ENCODE measurements at regions not wholly inside any gene's neighbourhood (a gene's known extent, or its start where the extent isn't known, plus 50 kb on each side); places are given as distances from the start of the nearest gene placed in this dataset.
A peak's percentile ranks its signal among the peaks of the same experiment; 100 is the strongest.

GRCh38 chrX:43328358-43328946 lies 327.6 kb upstream of the MAOA start:
- Histone ChIP-seq H3K4me1 (ENCODE audit: control insufficient read depth in 2 of 2, insufficient read depth in 2 of 2, low read length in 2 of 2) (no peaks in the 10 kb centered on the region), H3K36me3 (ENCODE audit: control insufficient read depth in 2 of 2, insufficient read depth in 2 of 2, low read length in 1 of 2) (no peaks in the 10 kb centered on the region), H3K27ac (ENCODE audit: low read depth in 1 of 2, low read length in 1 of 2) (no peak overlapping the region), H3K27me3 (ENCODE audit: control insufficient read depth in 2 of 2, insufficient read depth in 1 of 2, low read length in 1 of 2) (no peaks in the 10 kb centered on the region), H3K9me3 (ENCODE audit: control insufficient read depth in 2 of 2, insufficient read depth in 1 of 2, low read length in 1 of 2) (peaks cover 0 to 16% of the 10 kb centered on the region in 2 donors), H3K4me3 (ENCODE audit: low read length in 2 of 2) (no peak overlapping the region)
- WGBS = 97% methylated on average over 9 of the region's 9 CpGs
- no peak for DNase-seq (ENCODE audit: low read depth in 6 of 9, low spot score in 9 of 9)

GRCh38 chrX:43333543-43333942 lies 322.6 kb upstream of the MAOA start:
- peak in 2 of 9 donors; percentile 16 to 40 for DNase-seq (ENCODE audit: low read depth in 6 of 9, low spot score in 9 of 9)
- no peaks in the 10 kb centered on the region for H3K27me3 ChIP-seq (ENCODE audit: control insufficient read depth in 2 of 2, insufficient read depth in 1 of 2, low read length in 1 of 2)
- no peak overlapping the region for H3K27ac ChIP-seq (ENCODE audit: low read depth in 1 of 2, low read length in 1 of 2)
- WGBS = 100% methylated on average over 1 of the region's 1 CpG
- no peaks in the 10 kb centered on the region for H3K36me3 ChIP-seq (ENCODE audit: control insufficient read depth in 2 of 2, insufficient read depth in 2 of 2, low read length in 1 of 2)
- no peaks in the 10 kb centered on the region for H3K9me3 ChIP-seq (ENCODE audit: control insufficient read depth in 2 of 2, insufficient read depth in 1 of 2, low read length in 1 of 2)
- H3K4me3 ChIP-seq (ENCODE audit: low read length in 2 of 2) = no peak overlapping the region
- no peaks in the 10 kb centered on the region for H3K4me1 ChIP-seq (ENCODE audit: control insufficient read depth in 2 of 2, insufficient read depth in 2 of 2, low read length in 2 of 2)

DNA sequence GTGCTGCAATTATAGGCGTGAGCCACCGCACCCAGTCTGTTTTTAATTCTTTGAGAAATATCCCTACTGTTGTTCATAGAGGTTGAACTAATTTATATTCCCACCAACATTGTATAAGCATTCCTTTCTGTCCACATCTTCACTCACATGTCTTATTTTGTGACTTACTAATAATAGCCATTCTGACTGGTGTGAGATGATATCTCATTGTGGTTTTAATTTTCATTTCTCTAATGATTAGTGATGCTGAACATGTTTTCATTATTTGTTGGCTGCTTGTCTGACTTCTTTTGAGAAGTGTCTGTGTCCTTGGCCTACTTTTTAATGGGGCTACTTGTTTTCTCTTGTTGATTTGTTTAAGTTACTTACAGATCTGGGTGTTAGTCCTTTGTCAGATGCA lies 310.9 kb upstream of the MAOA start:
- Histone ChIP-seq H3K4me3 (ENCODE audit: low read length in 2 of 2) (no peak overlapping the region), H3K9me3 (ENCODE audit: control insufficient read depth in 2 of 2, insufficient read depth in 1 of 2, low read length in 1 of 2) (no peaks in the 10 kb centered on the region), H3K36me3 (ENCODE audit: control insufficient read depth in 2 of 2, insufficient read depth in 2 of 2, low read length in 1 of 2) (no peaks in the 10 kb centered on the region), H3K27ac (ENCODE audit: low read depth in 1 of 2, low read length in 1 of 2) (no peak overlapping the region), H3K27me3 (ENCODE audit: control insufficient read depth in 2 of 2, insufficient read depth in 1 of 2, low read length in 1 of 2) (no peaks in the 10 kb centered on the region), H3K4me1 (ENCODE audit: control insufficient read depth in 2 of 2, insufficient read depth in 2 of 2, low read length in 2 of 2) (no peaks in the 10 kb centered on the region)
- no peak for DNase-seq (ENCODE audit: low read depth in 6 of 9, low spot score in 9 of 9)
- WGBS = 97% methylated on average over 2 of the region's 2 CpGs

- DNase-seq (ENCODE audit: low read depth in 6 of 9, low spot score in 9 of 9) = peak; percentile 18 to 70 (median 27)
- no peak overlapping the region for H3K4me3 ChIP-seq (ENCODE audit: low read length in 2 of 2)
- 30% methylated on average over 1 of the region's 1 CpG for WGBS
- H3K27ac ChIP-seq (ENCODE audit: low read depth in 1 of 2, low read length in 1 of 2) = no peak overlapping the region
- H3K4me1 ChIP-seq (ENCODE audit: control insufficient read depth in 2 of 2, insufficient read depth in 2 of 2, low read length in 2 of 2) = no peaks in the 10 kb centered on the region
- H3K9me3 ChIP-seq (ENCODE audit: control insufficient read depth in 2 of 2, insufficient read depth in 1 of 2, low read length in 1 of 2) = no peaks in the 10 kb centered on the region
- no peaks in the 10 kb centered on the region for H3K36me3 ChIP-seq (ENCODE audit: control insufficient read depth in 2 of 2, insufficient read depth in 2 of 2, low read length in 1 of 2)
- H3K27me3 ChIP-seq (ENCODE audit: control insufficient read depth in 2 of 2, insufficient read depth in 1 of 2, low read length in 1 of 2) = peaks cover 0 to 2% of the 10 kb centered on the region in 2 donors
These were observed 306.7 kb upstream of the MAOA start for GRCh38 chrX:43349363-43349762.

- DNase-seq (ENCODE audit: low read depth in 6 of 9, low spot score in 9 of 9) = no peak
- Histone ChIP-seq H3K27me3 (ENCODE audit: control insufficient read depth in 2 of 2, insufficient read depth in 1 of 2, low read length in 1 of 2) (peaks cover 0 to 2% of the 10 kb centered on the region in 2 donors), H3K9me3 (ENCODE audit: control insufficient read depth in 2 of 2, insufficient read depth in 1 of 2, low read length in 1 of 2) (no peaks in the 10 kb centered on the region), H3K4me1 (ENCODE audit: control insufficient read depth in 2 of 2, insufficient read depth in 2 of 2, low read length in 2 of 2) (no peaks in the 10 kb centered on the region), H3K36me3 (ENCODE audit: control insufficient read depth in 2 of 2, insufficient read depth in 2 of 2, low read length in 1 of 2) (no peaks in the 10 kb centered on the region), H3K27ac (ENCODE audit: low read depth in 1 of 2, low read length in 1 of 2) (no peak overlapping the region), H3K4me3 (ENCODE audit: low read length in 2 of 2) (no peak overlapping the region)
- WGBS = 92% methylated on average over 4 of the region's 4 CpGs
These were observed 305.2 kb upstream of the MAOA start for GRCh38 chrX:43350935-43351334.

DNA sequence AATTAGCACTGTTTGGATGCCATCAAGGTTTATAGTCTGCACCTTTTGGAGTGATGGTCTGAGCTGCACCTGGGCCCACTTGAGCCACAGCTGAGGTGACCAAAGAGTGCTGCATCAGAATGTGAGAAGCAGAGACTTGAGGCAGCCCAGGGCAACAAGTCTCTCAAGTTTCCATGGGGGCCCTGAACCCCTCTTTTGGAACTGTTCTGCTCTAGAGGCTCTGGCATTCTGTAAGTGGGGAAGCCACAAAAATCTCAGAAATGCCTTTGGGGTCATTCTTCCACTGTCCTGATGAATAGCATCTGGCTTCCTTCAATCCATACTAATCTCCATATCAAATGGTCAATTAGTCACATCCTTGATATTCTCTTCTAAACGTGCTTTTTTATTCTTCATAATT lies 298.4 kb upstream of the MAOA start:
- DNase-seq (ENCODE audit: low read depth in 6 of 9, low spot score in 9 of 9) = no peak
- no peaks in the 10 kb centered on the region for H3K27me3 ChIP-seq (ENCODE audit: control insufficient read depth in 2 of 2, insufficient read depth in 1 of 2, low read length in 1 of 2)
- H3K27ac ChIP-seq (ENCODE audit: low read depth in 1 of 2, low read length in 1 of 2) = no peak overlapping the region
- H3K36me3 ChIP-seq (ENCODE audit: control insufficient read depth in 2 of 2, insufficient read depth in 2 of 2, low read length in 1 of 2) = no peaks in the 10 kb centered on the region
- H3K4me1 ChIP-seq (ENCODE audit: control insufficient read depth in 2 of 2, insufficient read depth in 2 of 2, low read length in 2 of 2) = no peaks in the 10 kb centered on the region
- H3K9me3 ChIP-seq (ENCODE audit: control insufficient read depth in 2 of 2, insufficient read depth in 1 of 2, low read length in 1 of 2) = no peaks in the 10 kb centered on the region
- no peak overlapping the region for H3K4me3 ChIP-seq (ENCODE audit: low read length in 2 of 2)
- WGBS = 93% methylated on average over 1 of the region's 1 CpG

- Histone ChIP-seq H3K4me3 (ENCODE audit: low read length in 2 of 2) (no peak overlapping the region), H3K27me3 (ENCODE audit: control insufficient read depth in 2 of 2, insufficient read depth in 1 of 2, low read length in 1 of 2) (no peaks in the 10 kb centered on the region), H3K27ac (ENCODE audit: low read depth in 1 of 2, low read length in 1 of 2) (no peak overlapping the region), H3K4me1 (ENCODE audit: control insufficient read depth in 2 of 2, insufficient read depth in 2 of 2, low read length in 2 of 2) (no peaks in the 10 kb centered on the region), H3K36me3 (ENCODE audit: control insufficient read depth in 2 of 2, insufficient read depth in 2 of 2, low read length in 1 of 2) (no peaks in the 10 kb centered on the region), H3K9me3 (ENCODE audit: control insufficient read depth in 2 of 2, insufficient read depth in 1 of 2, low read length in 1 of 2) (no peaks in the 10 kb centered on the region)
- no peak for DNase-seq (ENCODE audit: low read depth in 6 of 9, low spot score in 9 of 9)
- WGBS = 81% methylated on average over 3 of the region's 3 CpGs
These were observed 283.1 kb upstream of the MAOA start for GRCh38 chrX:43373032-43373431.

- H3K4me3 ChIP-seq (ENCODE audit: low read length in 2 of 2) = no peak overlapping the region
- no peak for DNase-seq (ENCODE audit: low read depth in 6 of 9, low spot score in 9 of 9)
- no peaks in the 10 kb centered on the region for H3K27me3 ChIP-seq (ENCODE audit: control insufficient read depth in 2 of 2, insufficient read depth in 1 of 2, low read length in 1 of 2)
- H3K4me1 ChIP-seq (ENCODE audit: control insufficient read depth in 2 of 2, insufficient read depth in 2 of 2, low read length in 2 of 2) = no peaks in the 10 kb centered on the region
- H3K9me3 ChIP-seq (ENCODE audit: control insufficient read depth in 2 of 2, insufficient read depth in 1 of 2, low read length in 1 of 2) = peaks cover 0 to under 1% of the 10 kb centered on the region in 2 donors
- no peaks in the 10 kb centered on the region for H3K36me3 ChIP-seq (ENCODE audit: control insufficient read depth in 2 of 2, insufficient read depth in 2 of 2, low read length in 1 of 2)
- no peak overlapping the region for H3K27ac ChIP-seq (ENCODE audit: low read depth in 1 of 2, low read length in 1 of 2)
- whole genome bisulfite sequencing = 86% methylated on average over 3 of the region's 3 CpGs
These were observed 281.0 kb upstream of the MAOA start for GRCh38 chrX:43375136-43375535.

DNA sequence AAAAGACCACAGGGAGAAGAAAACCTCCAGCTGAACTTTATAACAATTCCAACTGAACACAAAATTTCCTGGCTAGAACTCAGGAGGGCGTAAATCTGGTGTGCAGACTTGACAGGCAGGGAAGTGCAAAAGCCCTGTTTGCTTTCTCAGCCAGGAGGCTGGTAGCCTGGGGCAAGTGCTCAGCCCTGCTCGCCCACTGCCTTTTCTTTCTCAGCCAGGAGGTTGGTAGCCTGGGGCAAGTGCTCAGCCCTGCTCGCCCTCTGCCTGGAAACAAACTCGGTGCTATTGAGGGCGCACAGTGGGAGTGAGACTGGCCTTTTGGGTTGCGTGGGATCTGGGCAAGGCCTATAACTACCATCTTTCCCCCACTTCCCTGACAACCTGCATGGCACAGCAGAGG lies 275.4 kb upstream of the MAOA start:
- 98% methylated on average over 6 of the region's 6 CpGs for WGBS
- Histone ChIP-seq H3K27me3 (ENCODE audit: control insufficient read depth in 2 of 2, insufficient read depth in 1 of 2, low read length in 1 of 2) (no peaks in the 10 kb centered on the region), H3K9me3 (ENCODE audit: control insufficient read depth in 2 of 2, insufficient read depth in 1 of 2, low read length in 1 of 2) (peaks cover 0 to 7% of the 10 kb centered on the region in 2 donors), H3K4me1 (ENCODE audit: control insufficient read depth in 2 of 2, insufficient read depth in 2 of 2, low read length in 2 of 2) (no peaks in the 10 kb centered on the region), H3K36me3 (ENCODE audit: control insufficient read depth in 2 of 2, insufficient read depth in 2 of 2, low read length in 1 of 2) (no peaks in the 10 kb centered on the region), H3K27ac (ENCODE audit: low read depth in 1 of 2, low read length in 1 of 2) (no peak overlapping the region), H3K4me3 (ENCODE audit: low read length in 2 of 2) (no peak overlapping the region)
- no peak for DNase-seq (ENCODE audit: low read depth in 6 of 9, low spot score in 9 of 9)

- DNase-seq (ENCODE audit: low read depth in 6 of 9, low spot score in 9 of 9) = no peak
- whole genome bisulfite sequencing = 97% methylated on average over 1 of the region's 1 CpG
- H3K27ac ChIP-seq (ENCODE audit: low read depth in 1 of 2, low read length in 1 of 2) = no peak overlapping the region
- H3K4me3 ChIP-seq (ENCODE audit: low read length in 2 of 2) = no peak overlapping the region
- H3K27me3 ChIP-seq (ENCODE audit: control insufficient read depth in 2 of 2, insufficient read depth in 1 of 2, low read length in 1 of 2) = no peaks in the 10 kb centered on the region
- no peaks in the 10 kb centered on the region for H3K36me3 ChIP-seq (ENCODE audit: control insufficient read depth in 2 of 2, insufficient read depth in 2 of 2, low read length in 1 of 2)
- no peaks in the 10 kb centered on the region for H3K4me1 ChIP-seq (ENCODE audit: control insufficient read depth in 2 of 2, insufficient read depth in 2 of 2, low read length in 2 of 2)
- H3K9me3 ChIP-seq (ENCODE audit: control insufficient read depth in 2 of 2, insufficient read depth in 1 of 2, low read length in 1 of 2) = no peaks in the 10 kb centered on the region
These were observed 269.2 kb upstream of the MAOA start for GRCh38 chrX:43386875-43387274.
